ENCODE measurements at regions not wholly inside any gene's neighbourhood (a gene's known extent, or its start where the extent isn't known, plus 50 kb on each side); places are given as distances from the start of the nearest gene placed in this dataset.
"Not testable (repeated sequence)": the region's sequence is repeated elsewhere in the genome, so short reads cannot be mapped to it uniquely, and the experiment has no call there.

DNA sequence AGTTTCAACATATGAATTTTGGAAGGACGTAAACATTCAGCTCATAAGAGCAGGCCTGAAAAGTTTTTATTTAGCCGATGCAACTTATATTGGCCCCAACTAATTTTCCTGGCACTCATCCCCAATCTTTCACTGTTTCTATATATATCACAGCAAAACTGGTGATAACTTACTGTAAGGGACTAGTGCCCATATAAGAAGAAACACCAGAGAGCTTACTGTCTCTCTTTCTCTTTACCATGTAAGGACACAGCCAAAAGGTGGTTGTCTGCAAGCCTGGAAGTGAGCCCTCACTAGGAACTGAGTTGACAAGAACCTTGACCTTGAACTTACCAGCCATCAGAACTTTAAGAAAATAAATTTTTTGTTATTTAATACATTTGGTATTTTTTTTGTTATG, 807.4 kb upstream of the CITED2 start:
- no peak for DNase-seq (ENCODE audit: low read depth in 1 of 2, low spot score in 1 of 2)

DNA sequence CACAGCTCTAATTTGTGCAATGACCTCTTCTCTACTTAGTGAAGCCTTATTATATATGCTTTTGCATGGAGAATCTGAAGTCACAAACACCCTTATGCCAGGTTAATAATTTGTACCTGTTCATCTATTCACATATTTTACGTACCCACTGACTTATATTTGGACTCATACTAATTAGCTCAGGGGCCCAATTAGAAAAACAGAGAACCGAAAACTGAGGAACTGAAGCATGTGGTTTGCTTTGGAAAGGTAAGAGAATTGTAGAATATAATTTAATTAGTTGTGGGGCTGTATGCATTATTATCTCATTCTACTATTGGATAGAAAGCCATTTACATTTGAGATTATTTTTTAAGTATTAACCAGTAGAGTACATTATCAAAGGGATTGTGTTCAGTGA, 805.9 kb upstream of the CITED2 start:
- no peak for DNase-seq (ENCODE audit: low read depth in 1 of 2, low spot score in 1 of 2)

DNA sequence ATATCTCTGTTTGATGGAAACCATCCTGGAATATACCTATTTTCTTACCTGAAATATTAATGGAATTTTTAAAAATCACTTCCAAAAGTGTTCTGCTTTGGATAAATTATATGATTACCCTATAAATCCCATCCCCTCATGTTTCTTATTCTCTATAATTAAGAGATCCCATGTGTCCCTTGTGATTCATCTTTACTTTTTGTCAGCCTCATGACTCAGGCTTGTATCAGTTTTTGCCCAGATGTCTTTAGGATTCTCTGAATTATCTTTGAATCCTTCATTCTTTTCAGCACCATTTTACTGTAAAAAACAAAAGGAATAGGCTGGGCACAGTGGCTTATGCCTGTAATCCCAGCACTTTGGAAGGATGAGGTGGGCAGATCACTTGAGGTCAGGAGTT, 804.5 kb upstream of the CITED2 start:
- DNase-seq (ENCODE audit: low read depth in 1 of 2, low spot score in 1 of 2): no peak

GRCh38 chr6:140178520-140178919, 804.1 kb upstream of the CITED2 start:
- DNase-seq (ENCODE audit: low read depth in 1 of 2, low spot score in 1 of 2): no peak

DNA sequence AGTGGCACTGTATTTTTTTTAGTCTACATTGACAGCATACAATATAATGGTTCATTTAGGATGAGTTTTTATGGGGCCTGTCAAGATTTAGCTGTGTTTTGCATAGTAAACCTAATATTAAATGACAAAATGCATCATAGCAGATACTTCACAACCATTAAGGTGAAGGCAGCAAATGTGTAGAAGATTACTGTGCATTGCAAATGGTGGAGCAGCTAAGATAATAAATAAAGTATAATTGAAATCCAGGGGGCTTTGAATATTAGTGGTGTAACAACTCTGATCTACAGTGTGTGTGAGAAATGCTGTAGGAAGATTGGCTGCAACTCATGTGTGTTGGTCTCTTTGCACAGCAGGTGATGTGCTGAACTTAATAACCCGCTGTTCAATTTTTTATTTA, 801.9 kb upstream of the CITED2 start:
- no peak for DNase-seq (ENCODE audit: low read depth in 1 of 2, low spot score in 1 of 2)

- no peak for DNase-seq (ENCODE audit: low read depth in 1 of 2, low spot score in 1 of 2)
Observed at GRCh38 chr6:140175486-140175885, 801.0 kb upstream of the CITED2 start.

- DNase-seq (ENCODE audit: low read depth in 1 of 2, low spot score in 1 of 2): no peak
Observed at GRCh38 chr6:140174524-140174923, 800.1 kb upstream of the CITED2 start.

DNA sequence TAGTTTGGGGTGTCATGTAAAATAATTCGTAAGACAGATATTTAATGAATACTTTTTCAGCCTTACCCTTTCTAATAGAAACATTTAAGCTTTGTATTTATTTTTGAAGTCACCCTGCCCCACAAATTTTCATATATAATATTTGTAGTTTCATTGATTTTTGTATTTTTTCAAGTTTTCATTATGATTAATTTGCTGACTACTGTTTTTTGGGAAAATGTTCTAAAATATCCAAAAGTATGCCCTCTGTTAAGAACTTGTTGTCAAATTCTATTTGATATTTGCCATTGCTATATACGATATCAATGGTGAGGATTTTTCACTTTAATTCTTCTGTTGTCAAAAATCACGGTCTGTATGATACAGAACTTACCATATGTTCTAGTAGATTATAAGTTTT, 793.9 kb upstream of the CITED2 start:
- no peak for DNase-seq (ENCODE audit: low read depth in 1 of 2, low spot score in 1 of 2)

GRCh38 chr6:140160909-140161308, 786.5 kb upstream of the CITED2 start:
- DNase-seq (ENCODE audit: low read depth in 1 of 2, low spot score in 1 of 2): no peak

DNA sequence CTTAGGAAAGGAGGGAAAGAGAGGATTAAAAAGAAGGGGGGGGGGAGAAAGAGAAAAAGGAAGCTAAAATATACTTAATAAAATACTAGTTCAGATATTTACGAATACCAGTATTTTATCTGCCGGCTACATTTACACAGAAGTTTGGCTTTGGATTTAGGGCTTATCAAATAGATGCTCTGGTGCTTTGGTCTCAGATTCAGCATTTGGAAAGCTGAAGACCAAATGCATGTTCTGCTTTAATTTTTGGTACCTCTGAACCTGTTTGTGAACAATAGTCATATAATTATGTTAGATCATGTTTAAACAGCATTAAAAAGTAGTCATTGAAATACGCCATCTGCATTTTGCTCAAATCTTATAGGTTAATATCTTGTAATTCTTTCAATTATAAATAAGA, 786.0 kb upstream of the CITED2 start:
- no peak for DNase-seq (ENCODE audit: low read depth in 1 of 2, low spot score in 1 of 2)

DNA sequence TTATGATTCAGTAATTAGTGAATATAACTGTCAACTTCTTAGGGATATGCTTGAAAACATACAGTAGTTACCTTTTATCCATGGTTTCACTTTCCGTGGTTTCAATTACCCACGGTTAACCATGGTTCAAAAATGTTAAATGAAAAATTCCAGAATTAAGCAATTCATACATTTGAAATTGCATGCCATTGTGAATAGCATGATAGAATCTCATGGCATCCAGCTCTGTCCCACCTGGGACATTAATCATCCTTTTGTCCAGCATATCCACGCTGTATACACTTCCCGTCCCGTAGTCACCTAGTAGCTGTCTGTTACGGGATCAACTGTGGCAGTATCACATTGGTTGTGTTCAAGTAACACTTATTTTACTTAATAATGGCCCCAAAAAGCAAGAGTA, 781.7 kb upstream of the CITED2 start:
- DNase-seq (ENCODE audit: low read depth in 1 of 2, low spot score in 1 of 2): no peak

- DNase-seq (ENCODE audit: low read depth in 1 of 2, low spot score in 1 of 2): no peak
Observed at GRCh38 chr6:140155451-140156126, 781.1 kb upstream of the CITED2 start.

GRCh38 chr6:140153703-140154102, 779.3 kb upstream of the CITED2 start:
- DNase-seq (ENCODE audit: low read depth in 1 of 2, low spot score in 1 of 2): no peak

- DNase-seq (ENCODE audit: low read depth in 1 of 2, low spot score in 1 of 2): not testable (repeated sequence)
Observed at GRCh38 chr6:140147825-140148814, 773.7 kb upstream of the CITED2 start.

DNA sequence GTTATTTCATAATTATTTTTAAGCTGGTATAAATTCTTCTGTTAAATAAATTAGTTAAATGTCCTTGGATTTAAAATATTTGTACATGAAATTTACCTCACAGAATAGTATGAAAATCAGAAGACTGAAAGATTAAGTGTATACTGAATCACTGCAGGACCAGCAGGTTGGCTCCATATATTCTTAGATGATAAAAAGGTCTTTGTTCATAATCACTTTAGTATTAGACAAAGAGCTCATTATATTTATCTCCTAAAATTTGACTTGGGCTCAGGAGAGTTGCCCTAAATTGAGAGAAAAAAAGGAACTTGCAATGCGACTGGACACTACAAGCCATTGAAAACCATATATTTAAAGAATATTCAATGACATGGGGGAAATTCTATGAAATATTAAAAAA, 766.4 kb upstream of the CITED2 start:
- DNase-seq (ENCODE audit: low read depth in 1 of 2, low spot score in 1 of 2): no peak

- DNase-seq (ENCODE audit: low read depth in 1 of 2, low spot score in 1 of 2): no peak
Observed at GRCh38 chr6:140138311-140139010, 764.0 kb upstream of the CITED2 start.

GRCh38 chr6:140134224-140134623, 759.8 kb upstream of the CITED2 start:
- DNase-seq (ENCODE audit: low read depth in 1 of 2, low spot score in 1 of 2): no peak

DNA sequence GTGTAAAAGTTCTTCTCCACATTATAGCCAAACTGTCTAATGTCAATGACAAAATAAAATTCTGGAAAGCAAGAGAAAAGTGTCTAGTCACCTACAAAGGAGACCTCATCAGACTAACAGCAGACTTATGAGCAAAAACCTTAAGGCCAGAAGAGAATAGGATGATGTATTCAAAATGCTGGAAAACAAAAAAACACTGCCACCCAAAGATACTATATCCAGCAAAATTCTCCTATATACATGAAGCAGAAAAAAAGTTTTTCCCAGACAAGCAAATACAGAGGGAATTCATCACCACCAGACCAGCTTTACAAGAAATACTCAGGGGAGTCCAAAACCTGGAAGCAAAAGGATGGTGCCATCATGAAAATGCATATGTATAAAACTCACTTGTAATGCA, 755.6 kb upstream of the CITED2 start:
- DNase-seq (ENCODE audit: low read depth in 1 of 2, low spot score in 1 of 2): no peak

DNA sequence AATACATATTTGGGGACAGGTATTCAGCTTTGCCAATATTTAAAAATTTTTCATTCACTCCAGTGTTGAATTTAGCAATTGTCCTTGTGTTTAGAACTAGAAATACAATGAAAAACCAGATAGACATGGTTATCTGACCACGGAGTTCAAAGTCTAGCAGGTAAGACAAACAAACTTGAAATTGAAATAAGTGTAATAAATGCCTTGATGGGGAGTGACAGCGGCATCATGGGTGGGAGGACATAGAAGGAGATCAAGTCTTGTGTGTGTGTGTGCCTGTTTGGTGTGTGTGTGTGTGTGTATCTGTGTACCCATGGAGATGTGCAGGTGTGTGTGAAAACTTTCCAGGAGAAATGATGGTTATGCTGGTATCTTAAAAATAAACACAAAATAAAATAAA, 750.0 kb upstream of the CITED2 start:
- DNase-seq (ENCODE audit: low read depth in 1 of 2, low spot score in 1 of 2): no peak

- no peak for DNase-seq (ENCODE audit: low read depth in 1 of 2, low spot score in 1 of 2)
Observed at GRCh38 chr6:140108167-140108566, 733.7 kb upstream of the CITED2 start.

- no peak for DNase-seq (ENCODE audit: low read depth in 1 of 2, low spot score in 1 of 2)
Observed at GRCh38 chr6:140107216-140107615, 732.8 kb upstream of the CITED2 start.

GRCh38 chr6:140105857-140106256, 731.4 kb upstream of the CITED2 start:
- no peak for DNase-seq (ENCODE audit: low read depth in 1 of 2, low spot score in 1 of 2)

Measured in activated CD4-positive, alpha-beta T cell treated with anti-CD3 and anti-CD28 coated beads, Interleukin-2, amount 50 U/mL, for 24 hours (primary cell).